Panc1 (cell line): ENCODE measurements at regions not wholly inside any gene's neighbourhood (a gene's known extent, or its start where the extent isn't known, plus 50 kb on each side); places are given as distances from the start of the nearest gene placed in this dataset.

ENCODE experiments used
- POLR2AphosphoS5 ChIP-seq: IDR thresholded peaks from 2 replicates; pipeline ENCODE4 v1.6.1; 2012; ENCODE audit warnings: mild to moderate bottlenecking, low read depth, low read length, moderate library complexity
- TCF7L2 ChIP-seq: IDR thresholded peaks from 2 replicates; pipeline ENCODE4 v1.6.1; 2011; ENCODE audit warnings: mild to moderate bottlenecking, low read depth, low read length, inconsistent platforms
- TF ChIP-seq, protein P1 (sequence below): fragments of 450-650 bp; IDR thresholded peaks from 2 replicates; pipeline ENCODE4 v1.5.1; 2017; ENCODE audit warnings: mild to moderate bottlenecking

DNA sequence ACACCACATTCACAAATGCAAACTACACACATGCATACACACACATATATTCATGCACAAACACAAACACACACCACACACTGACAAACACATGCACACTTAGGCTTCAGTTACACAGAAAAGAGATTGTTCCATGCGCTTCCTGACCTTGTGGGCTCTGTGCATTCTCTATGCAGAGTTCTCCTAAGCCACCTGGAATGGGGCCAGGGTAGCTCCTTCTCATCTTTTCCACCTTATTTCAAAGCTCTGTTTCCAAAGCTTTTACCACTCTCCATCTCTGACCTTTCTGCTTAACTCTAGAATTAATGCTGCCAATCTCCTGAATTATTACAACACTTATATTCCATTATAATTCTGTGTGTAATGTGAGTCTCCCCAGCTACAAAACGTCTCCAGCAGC lies 522.3 kb upstream of the MYT1L start:
- no peak for TF ChIP-seq POLR2AphosphoS5
- TF ChIP-seq, protein P1, sequence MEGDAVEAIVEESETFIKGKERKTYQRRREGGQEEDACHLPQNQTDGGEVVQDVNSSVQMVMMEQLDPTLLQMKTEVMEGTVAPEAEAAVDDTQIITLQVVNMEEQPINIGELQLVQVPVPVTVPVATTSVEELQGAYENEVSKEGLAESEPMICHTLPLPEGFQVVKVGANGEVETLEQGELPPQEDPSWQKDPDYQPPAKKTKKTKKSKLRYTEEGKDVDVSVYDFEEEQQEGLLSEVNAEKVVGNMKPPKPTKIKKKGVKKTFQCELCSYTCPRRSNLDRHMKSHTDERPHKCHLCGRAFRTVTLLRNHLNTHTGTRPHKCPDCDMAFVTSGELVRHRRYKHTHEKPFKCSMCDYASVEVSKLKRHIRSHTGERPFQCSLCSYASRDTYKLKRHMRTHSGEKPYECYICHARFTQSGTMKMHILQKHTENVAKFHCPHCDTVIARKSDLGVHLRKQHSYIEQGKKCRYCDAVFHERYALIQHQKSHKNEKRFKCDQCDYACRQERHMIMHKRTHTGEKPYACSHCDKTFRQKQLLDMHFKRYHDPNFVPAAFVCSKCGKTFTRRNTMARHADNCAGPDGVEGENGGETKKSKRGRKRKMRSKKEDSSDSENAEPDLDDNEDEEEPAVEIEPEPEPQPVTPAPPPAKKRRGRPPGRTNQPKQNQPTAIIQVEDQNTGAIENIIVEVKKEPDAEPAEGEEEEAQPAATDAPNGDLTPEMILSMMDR = no peak
- no peak for TF ChIP-seq TCF7L2
